ENCODE measurements at regions not wholly inside any gene's neighbourhood (a gene's known extent, or its start where the extent isn't known, plus 50 kb on each side); places are given as distances from the start of the nearest gene placed in this dataset.

DNA sequence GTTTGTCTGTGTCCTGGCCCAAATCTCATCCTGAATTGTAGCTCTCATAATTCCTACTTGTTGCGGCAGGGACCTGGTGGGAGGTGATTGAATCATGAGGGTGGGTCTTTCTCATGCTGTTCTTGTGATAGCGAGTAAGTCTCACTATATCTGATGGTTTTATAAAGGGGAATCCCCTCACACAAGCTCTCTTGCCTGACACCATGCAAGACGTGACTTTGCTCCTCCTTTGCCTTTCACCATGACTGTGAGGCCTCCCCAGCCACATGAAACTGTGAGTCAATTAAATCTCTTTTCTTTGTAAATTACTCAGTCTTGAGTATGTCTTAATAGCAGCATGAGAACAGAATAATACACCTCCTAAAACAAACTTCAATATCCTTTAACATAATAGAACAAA, 1065.6 kb downstream of the PLA2G4A start:
- H3K27me3 ChIP-seq: no peaks in the 10 kb centered on the region
- no peaks in the 10 kb centered on the region for H3K4me1 ChIP-seq
- intact Hi-C loops (cut with DNase I): no loop called here

GRCh38 chr1:187903223-187903622, 1074.5 kb downstream of the PLA2G4A start:
- intact Hi-C loops (cut with DNase I): no loop called here
- 70 to 74% methylated on average over 1 of the region's 1 CpG for WGBS, 2 donors
- no peaks in the 10 kb centered on the region for H3K9me3 ChIP-seq
- H3K27ac ChIP-seq: no peak overlapping the region
- TF ChIP-seq POLR2A (IDR thresholded peaks at IDR 0.05) (no peak), CTCF (IDR thresholded peaks at IDR 0.05) (no peak)
- H3K4me1 ChIP-seq: no peaks in the 10 kb centered on the region
- DNase-seq: no peak
- H3K27me3 ChIP-seq: no peaks in the 10 kb centered on the region
- H3K4me3 ChIP-seq: no peak overlapping the region
- no peaks in the 10 kb centered on the region for H3K36me3 ChIP-seq

More for the DNA sequence above, 1065.6 kb downstream of the PLA2G4A start:
- Histone ChIP-seq H3K27ac (no peak overlapping the region), H3K4me3 (no peak overlapping the region), H3K36me3 (no peaks in the 10 kb centered on the region), H3K9me3 (no peaks in the 10 kb centered on the region)
- DNase-seq: no peak
- TF ChIP-seq CTCF (IDR thresholded peaks at IDR 0.05) (no peak), POLR2A (IDR thresholded peaks at IDR 0.05) (no peak)
- 73 to 76% methylated on average over 3 of the region's 3 CpGs for WGBS, 2 donors

DNA sequence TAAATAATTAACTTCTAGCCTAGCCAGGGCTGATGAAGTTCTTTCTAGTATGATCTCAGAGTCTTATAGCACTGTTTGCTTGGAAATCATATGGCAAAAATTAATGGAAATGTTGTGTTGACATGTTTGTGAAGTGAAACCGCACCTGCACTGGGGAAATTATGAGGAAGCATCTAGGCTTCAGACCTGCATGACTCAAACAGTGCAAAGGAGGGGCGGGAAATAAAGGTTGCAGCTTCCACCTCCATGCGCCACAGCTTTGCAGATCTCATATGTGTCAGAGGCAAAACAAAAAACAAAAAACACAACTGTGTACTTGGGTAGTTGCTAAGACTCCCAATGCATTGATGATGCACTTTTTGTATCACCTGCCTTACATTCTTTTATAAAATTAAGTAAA, 1080.6 kb downstream of the PLA2G4A start:
- no peaks in the 10 kb centered on the region for H3K4me1 ChIP-seq
- H3K4me3 ChIP-seq: no peak overlapping the region
- no peak for TF ChIP-seq POLR2A (IDR thresholded peaks at IDR 0.05)
- no peak for TF ChIP-seq CTCF (IDR thresholded peaks at IDR 0.05)
- no peaks in the 10 kb centered on the region for H3K9me3 ChIP-seq
- WGBS, 2 donors: 64 to 72% methylated on average over 3 of the region's 3 CpGs
- no peaks in the 10 kb centered on the region for H3K27me3 ChIP-seq
- H3K36me3 ChIP-seq: no peaks in the 10 kb centered on the region
- intact Hi-C loops (cut with DNase I): no loop called here
- no peak overlapping the region for H3K27ac ChIP-seq
- no peak for DNase-seq

DNA sequence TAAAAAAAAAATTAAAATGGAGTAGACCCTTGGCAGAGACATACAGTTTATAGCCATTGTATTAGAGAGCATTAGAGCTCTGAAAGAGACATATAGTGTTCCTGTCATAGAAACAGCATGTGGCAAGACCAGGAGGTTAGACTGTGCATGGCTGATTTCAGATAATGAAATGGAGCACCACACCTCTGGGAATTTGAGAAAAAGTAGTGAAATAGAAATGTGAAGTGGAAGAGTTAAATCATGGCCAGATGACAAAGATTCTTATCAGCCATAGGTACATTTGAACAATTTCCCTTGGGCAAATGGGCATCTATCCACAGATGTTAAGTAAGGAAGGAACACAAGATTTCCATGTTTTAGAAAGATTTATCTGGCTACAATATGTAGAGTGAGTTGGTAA, 1083.1 kb downstream of the PLA2G4A start:
- no peak for TF ChIP-seq CTCF (IDR thresholded peaks at IDR 0.05)

DNA sequence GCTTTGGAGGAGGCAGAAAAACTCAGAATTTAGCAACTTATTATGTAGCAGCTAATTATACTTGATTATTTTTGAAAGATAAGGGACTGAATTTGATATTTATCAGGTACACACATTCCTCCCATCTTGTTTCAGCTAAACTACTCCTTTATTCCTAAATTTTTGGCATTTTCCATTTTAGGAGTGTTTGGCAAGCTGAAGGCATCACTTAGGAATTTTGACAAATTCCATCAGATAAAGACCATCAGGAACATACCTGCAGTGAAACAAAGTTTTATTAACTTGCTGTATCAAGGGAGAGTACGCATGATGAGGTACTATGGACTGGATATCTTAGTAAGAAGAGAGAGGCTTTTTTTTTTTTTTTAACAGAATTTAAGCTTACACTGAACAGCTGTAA, 1092.2 kb downstream of the PLA2G4A start:
- no peak for TF ChIP-seq POLR2A (IDR thresholded peaks at IDR 0.05)
- TF ChIP-seq CTCF (IDR thresholded peaks at IDR 0.05): no peak
- Histone ChIP-seq H3K36me3 (no peaks in the 10 kb centered on the region), H3K27ac (no peak overlapping the region), H3K4me3 (no peak overlapping the region), H3K27me3 (no peaks in the 10 kb centered on the region), H3K4me1 (no peaks in the 10 kb centered on the region), H3K9me3 (no peaks in the 10 kb centered on the region)
- DNase-seq: no peak
- 79 to 86% methylated on average over 1 of the region's 1 CpG for WGBS, 2 donors
- intact Hi-C loops (cut with DNase I): no loop called here

More for the DNA sequence above, 1083.1 kb downstream of the PLA2G4A start:
- no peaks in the 10 kb centered on the region for H3K36me3 ChIP-seq
- intact Hi-C loops (cut with DNase I): no loop called here
- no peak overlapping the region for H3K27ac ChIP-seq
- H3K4me1 ChIP-seq: no peaks in the 10 kb centered on the region
- no peak overlapping the region for H3K4me3 ChIP-seq
- no peaks in the 10 kb centered on the region for H3K9me3 ChIP-seq
- no peaks in the 10 kb centered on the region for H3K27me3 ChIP-seq
- DNase-seq: no peak

Data from esophagus squamous epithelium (tissue), 5 donors.